ENCODE measurements at regions not wholly inside any gene's neighbourhood (a gene's known extent, or its start where the extent isn't known, plus 50 kb on each side); places are given as distances from the start of the nearest gene placed in this dataset.

DNA sequence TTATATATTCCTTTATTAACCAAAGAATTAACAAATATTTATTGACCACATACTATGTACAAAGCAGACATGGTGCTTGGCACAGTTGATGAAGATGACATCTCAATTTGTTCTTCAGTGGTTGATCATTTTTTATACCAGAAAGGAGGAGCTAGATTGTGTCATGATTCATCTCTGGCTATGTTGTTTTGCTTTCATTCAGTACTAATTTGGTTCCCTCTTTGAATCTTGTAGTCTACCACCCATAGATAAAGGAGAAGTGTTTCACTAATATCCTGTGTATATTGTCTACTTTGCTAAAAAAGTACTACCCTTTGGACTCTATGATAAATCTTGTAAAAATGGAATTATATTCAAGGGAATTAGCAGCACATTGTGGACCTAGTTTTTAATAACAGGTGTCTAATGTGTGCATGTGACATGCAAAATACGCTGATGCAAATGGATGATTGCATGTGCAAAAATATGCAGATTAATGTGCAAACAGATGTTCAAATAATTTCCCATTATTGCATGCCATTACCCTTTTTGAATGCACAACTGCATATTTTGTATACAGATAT is 313.2 kb upstream of the ZEB2 start:
- TF ChIP-seq CTCF (IDR thresholded peaks at IDR 0.05) (no peak), EZH2 (IDR thresholded peaks at IDR 0.05; ENCODE audit: borderline replicate concordance, insufficient read depth, low read depth, low read length, poor library complexity, severe bottlenecking) (no peak)
